Progenitor cell of endocrine pancreas (in vitro differentiated cells): ENCODE measurements at regions not wholly inside any gene's neighbourhood (a gene's known extent, or its start where the extent isn't known, plus 50 kb on each side); places are given as distances from the start of the nearest gene placed in this dataset.

ENCODE experiments used
- DNase-seq: peaks from one replicate; pipeline ENCODE4 v3.0.0; 2021; ENCODE audit warnings: low spot score; ENCODE audit not compliant: unreplicated experiment
- H3K27ac Mint-ChIP-seq: 2 replicates; pipeline ENCODE4 v1.8.0; 2021; ENCODE audit warnings: mild to moderate bottlenecking, moderate library complexity, mixed read lengths
- H3K27me3 Mint-ChIP-seq: 2 replicates; pipeline ENCODE4 v1.8.0; 2021; ENCODE audit warnings: mixed read lengths
- H3K36me3 Mint-ChIP-seq: 2 replicates; pipeline ENCODE4 v1.8.0; 2022; ENCODE audit warnings: mixed read lengths; ENCODE audit not compliant: insufficient read depth
- H3K4me1 Mint-ChIP-seq: 2 replicates; pipeline ENCODE4 v1.8.0; 2021; ENCODE audit warnings: low read depth, mixed read lengths
- H3K4me3 Mint-ChIP-seq: 2 replicates; pipeline ENCODE4 v1.8.0; 2021; ENCODE audit warnings: low read depth, mild to moderate bottlenecking, moderate library complexity, mixed read lengths
- H3K9me3 Mint-ChIP-seq: 2 replicates; pipeline ENCODE4 v1.8.0; 2021; ENCODE audit warnings: low read depth, mixed read lengths
- TF ChIP-seq, protein P1 (sequence below): fragments of 200-600 bp; sonication (generic); IDR thresholded peaks from one replicate; pipeline ENCODE4 v1.5.0; 2021; ENCODE audit warnings: antibody characterized with exemption, mild to moderate bottlenecking; ENCODE audit not compliant: unreplicated experiment

- Mint-ChIP-seq H3K27me3 (peaks cover 4% of the 10 kb centered on the region), H3K36me3 (no peaks in the 10 kb centered on the region)
Measured at GRCh38 chr10:36720895-36721294, 404.5 kb upstream of the ANKRD30A start.

DNA sequence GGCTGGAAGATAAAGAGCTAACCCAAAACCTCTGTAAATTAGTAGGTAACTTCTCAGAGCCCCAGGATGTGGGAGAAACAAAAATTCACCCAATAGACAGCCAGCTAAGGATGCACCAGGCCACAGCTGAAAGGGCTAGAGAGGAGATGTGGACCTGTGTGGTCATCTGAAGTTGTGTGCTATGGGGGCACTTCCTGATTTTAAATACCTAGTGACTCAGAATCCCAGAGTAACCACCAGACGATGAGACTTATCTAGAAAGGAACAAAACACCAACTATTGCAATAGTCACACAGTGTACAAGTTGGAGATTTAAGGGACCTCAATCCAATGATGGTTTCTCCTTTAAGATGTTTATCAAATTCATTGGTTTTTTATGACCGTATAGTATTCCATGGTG is 408.3 kb upstream of the ANKRD30A start:
- peaks cover 6% of the 10 kb centered on the region for H3K9me3 Mint-ChIP-seq
- H3K27ac Mint-ChIP-seq: no peak overlapping the region
- TF ChIP-seq, protein P1, sequence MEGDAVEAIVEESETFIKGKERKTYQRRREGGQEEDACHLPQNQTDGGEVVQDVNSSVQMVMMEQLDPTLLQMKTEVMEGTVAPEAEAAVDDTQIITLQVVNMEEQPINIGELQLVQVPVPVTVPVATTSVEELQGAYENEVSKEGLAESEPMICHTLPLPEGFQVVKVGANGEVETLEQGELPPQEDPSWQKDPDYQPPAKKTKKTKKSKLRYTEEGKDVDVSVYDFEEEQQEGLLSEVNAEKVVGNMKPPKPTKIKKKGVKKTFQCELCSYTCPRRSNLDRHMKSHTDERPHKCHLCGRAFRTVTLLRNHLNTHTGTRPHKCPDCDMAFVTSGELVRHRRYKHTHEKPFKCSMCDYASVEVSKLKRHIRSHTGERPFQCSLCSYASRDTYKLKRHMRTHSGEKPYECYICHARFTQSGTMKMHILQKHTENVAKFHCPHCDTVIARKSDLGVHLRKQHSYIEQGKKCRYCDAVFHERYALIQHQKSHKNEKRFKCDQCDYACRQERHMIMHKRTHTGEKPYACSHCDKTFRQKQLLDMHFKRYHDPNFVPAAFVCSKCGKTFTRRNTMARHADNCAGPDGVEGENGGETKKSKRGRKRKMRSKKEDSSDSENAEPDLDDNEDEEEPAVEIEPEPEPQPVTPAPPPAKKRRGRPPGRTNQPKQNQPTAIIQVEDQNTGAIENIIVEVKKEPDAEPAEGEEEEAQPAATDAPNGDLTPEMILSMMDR: no peak
- peaks cover under 1% of the 10 kb centered on the region for H3K27me3 Mint-ChIP-seq
- DNase-seq: no peak
- H3K4me3 Mint-ChIP-seq: no peak overlapping the region
- peaks cover 11% of the 10 kb centered on the region for H3K4me1 Mint-ChIP-seq
- H3K36me3 Mint-ChIP-seq: no peaks in the 10 kb centered on the region

More at GRCh38 chr10:36720895-36721294, 404.5 kb upstream of the ANKRD30A start:
- no peak overlapping the region for H3K27ac Mint-ChIP-seq
- TF ChIP-seq, protein P1: no peak
- peaks cover 6% of the 10 kb centered on the region for H3K9me3 Mint-ChIP-seq
- DNase-seq: no peak
- no peak overlapping the region for H3K4me3 Mint-ChIP-seq
- H3K4me1 Mint-ChIP-seq: peaks cover 18% of the 10 kb centered on the region

DNA sequence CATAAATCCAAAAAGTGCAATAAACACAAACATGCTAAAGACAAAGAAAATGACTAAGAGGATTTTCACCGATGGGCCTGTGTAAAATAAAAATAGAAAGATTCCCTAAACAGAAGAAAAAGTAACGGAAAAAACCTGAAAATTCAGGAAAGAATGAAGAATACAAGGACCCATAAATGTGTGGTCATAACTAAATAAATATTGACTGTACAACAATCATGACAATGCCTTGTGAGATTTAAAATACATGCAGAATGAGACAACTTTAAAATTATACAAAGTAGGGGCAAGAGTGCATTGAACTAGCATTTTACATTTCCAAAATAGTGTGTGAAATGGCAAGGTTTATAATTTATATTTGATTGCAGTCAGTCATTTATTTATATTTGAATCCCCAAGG is 409.1 kb upstream of the ANKRD30A start:
- H3K27ac Mint-ChIP-seq: no peak overlapping the region
- no peaks in the 10 kb centered on the region for H3K27me3 Mint-ChIP-seq

GRCh38 chr10:36712695-36713094 is 412.7 kb upstream of the ANKRD30A start:
- Mint-ChIP-seq H3K4me1 (no peaks in the 10 kb centered on the region), H3K9me3 (peaks cover 4% of the 10 kb centered on the region), H3K36me3 (no peaks in the 10 kb centered on the region), H3K27ac (no peak overlapping the region), H3K4me3 (no peak overlapping the region), H3K27me3 (no peaks in the 10 kb centered on the region)
- DNase-seq: no peak
- TF ChIP-seq, protein P1: no peak

More for the DNA sequence above, 409.1 kb upstream of the ANKRD30A start:
- H3K4me3 Mint-ChIP-seq: no peak overlapping the region
- no peak for DNase-seq
- H3K9me3 Mint-ChIP-seq: peaks cover 6% of the 10 kb centered on the region
- TF ChIP-seq, protein P1: no peak
- no peaks in the 10 kb centered on the region for H3K36me3 Mint-ChIP-seq
- H3K4me1 Mint-ChIP-seq: peaks cover 7% of the 10 kb centered on the region

DNA sequence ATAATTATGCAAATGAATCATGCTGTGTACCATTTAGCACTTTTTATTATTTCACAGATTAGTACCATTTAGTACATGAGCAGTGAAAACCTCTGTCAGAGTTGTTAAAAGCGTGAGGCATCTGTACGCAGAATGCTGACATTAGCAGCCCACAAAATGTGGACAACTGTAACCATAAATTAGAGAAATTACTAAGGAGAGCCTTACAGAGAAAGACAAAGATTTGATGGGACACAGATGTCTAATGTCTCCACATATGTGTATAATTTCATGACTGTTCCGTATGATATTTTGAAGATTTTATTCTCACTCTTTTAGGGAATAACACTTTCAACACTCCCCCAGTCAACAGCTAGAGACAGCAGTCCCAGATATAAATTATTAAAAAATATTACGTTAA is 414.0 kb upstream of the ANKRD30A start:
- no peaks in the 10 kb centered on the region for H3K4me1 Mint-ChIP-seq
- H3K36me3 Mint-ChIP-seq: no peaks in the 10 kb centered on the region
- TF ChIP-seq, protein P1: no peak
- H3K27ac Mint-ChIP-seq: no peak overlapping the region
- no peaks in the 10 kb centered on the region for H3K9me3 Mint-ChIP-seq
- H3K4me3 Mint-ChIP-seq: no peak overlapping the region
- DNase-seq: no peak
- H3K27me3 Mint-ChIP-seq: no peaks in the 10 kb centered on the region
